Gastroesophageal sphincter (tissue), 3 donors: ENCODE measurements at regions not wholly inside any gene's neighbourhood (a gene's known extent, or its start where the extent isn't known, plus 50 kb on each side); places are given as distances from the start of the nearest gene placed in this dataset.

Experiments
- POLR2A ChIP-seq, 2 donors: fragments of 450-650 bp; IDR thresholded peaks; one replicate each; pipeline ENCODE4 v1.6.1; 2017; ENCODE audit warnings: antibody characterized with exemption in 2 of 2, mild to moderate bottlenecking in 2 of 2, moderate library complexity in 1 of 2
- POLR2AphosphoS5 ChIP-seq: sonication (generic); formaldehyde crosslinking; IDR thresholded peaks from one replicate; pipeline ENCODE4 v1.6.1; 2017; ENCODE audit warnings: antibody characterized with exemption
- TF ChIP-seq, protein P1 (sequence below), 4 experiments: fragments of 200-600 bp in 2 of 4; fragments of 450-650 bp in 2 of 4; sonication (generic) in 1 of 4; IDR thresholded peaks; one replicate each; pipeline ENCODE4 v1.5.1; 2017 to 2019; ENCODE audit warnings: antibody characterized with exemption in 4 of 4, mild to moderate bottlenecking in 2 of 4, moderate library complexity in 2 of 4

DNA sequence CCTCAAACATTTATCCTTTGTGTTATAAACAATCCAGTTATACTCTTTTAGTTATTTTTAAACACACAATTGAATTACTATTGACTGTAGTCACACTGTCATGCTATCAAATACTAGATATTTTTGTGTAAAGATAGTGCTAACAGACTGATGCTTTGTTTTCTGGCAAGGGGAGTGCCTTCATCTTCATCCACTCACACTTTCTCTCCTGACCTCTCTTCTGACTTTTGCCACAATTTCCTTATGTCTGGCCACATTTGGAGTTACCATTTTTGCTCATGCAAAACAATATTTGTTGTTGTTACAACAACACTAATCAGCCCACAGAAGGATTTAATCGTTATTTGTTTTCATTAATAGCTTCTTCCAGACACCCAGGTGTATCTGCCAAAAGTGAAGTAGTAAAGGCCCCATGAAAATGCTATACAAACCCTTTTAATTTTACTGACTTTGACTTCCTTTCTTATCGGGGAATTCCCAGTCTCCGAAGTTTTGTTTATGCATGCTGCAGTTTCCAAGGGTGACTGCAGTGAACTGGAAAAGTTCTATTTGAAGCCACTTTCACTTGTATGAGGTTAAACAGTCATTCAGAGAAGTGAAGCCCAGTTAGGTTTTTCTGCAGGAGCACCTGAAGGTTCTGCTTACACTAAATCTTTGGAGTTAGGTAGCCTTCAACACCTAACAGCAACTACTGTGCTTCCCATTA is 66.1 kb upstream of the FRY start:
- TF ChIP-seq, protein P1, sequence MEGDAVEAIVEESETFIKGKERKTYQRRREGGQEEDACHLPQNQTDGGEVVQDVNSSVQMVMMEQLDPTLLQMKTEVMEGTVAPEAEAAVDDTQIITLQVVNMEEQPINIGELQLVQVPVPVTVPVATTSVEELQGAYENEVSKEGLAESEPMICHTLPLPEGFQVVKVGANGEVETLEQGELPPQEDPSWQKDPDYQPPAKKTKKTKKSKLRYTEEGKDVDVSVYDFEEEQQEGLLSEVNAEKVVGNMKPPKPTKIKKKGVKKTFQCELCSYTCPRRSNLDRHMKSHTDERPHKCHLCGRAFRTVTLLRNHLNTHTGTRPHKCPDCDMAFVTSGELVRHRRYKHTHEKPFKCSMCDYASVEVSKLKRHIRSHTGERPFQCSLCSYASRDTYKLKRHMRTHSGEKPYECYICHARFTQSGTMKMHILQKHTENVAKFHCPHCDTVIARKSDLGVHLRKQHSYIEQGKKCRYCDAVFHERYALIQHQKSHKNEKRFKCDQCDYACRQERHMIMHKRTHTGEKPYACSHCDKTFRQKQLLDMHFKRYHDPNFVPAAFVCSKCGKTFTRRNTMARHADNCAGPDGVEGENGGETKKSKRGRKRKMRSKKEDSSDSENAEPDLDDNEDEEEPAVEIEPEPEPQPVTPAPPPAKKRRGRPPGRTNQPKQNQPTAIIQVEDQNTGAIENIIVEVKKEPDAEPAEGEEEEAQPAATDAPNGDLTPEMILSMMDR (IDR thresholded peaks at IDR 0.05): no peak
- TF ChIP-seq POLR2A (IDR thresholded peaks at IDR 0.05): no peak
- TF ChIP-seq POLR2AphosphoS5: no peak
